CD4-positive, alpha-beta T cell treated with Interleukin-17A for 1 hour (primary cell): ENCODE measurements at regions not wholly inside any gene's neighbourhood (a gene's known extent, or its start where the extent isn't known, plus 50 kb on each side); places are given as distances from the start of the nearest gene placed in this dataset.
A peak's percentile ranks its signal among the peaks of the same experiment; 100 is the strongest.

Experiments
- DNase-seq: peaks from one replicate; pipeline ENCODE4 v3.0.0-alpha.2; 2020

DNA sequence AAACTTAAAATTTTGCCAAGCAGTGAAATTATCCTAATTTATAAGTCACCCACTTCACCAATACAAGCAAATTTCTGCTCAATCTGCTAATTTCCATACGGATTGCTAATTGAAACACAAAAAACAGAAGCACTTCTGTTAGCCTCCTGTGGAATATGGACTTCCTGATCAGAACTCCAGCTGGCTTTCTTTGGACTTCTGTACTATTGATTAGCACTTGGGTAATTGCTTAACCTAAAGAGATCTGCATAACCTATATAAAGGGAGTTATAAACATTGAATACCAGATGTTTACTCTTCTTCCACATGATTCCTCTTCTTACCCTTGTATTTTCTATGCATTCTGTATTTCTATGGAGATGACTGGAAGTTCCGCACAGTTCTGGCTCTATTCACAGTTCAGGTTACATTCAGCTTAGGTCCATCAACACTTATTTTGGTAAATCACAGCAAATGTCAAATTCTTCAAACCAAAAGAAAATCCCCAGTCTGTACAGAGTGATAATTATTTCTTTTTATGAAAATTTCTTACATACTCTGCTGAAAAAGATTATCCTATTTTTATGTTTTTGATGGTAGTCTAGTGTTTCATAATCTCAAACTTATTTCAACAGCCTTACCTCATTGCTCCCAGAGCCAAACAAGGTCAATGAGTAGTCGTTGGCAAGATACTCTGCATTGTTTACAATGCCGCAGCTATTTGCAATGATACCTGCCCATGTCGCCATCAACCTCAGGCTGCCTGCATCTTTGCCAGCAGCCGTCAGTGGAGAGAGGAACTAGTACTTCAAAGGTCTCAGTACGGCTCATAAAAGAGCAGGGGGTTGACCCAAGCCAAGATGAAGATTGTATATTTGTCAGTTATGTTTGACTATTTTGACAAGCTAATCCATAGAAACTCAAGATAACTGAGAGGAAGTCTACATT lies 225.6 kb downstream of the AHR start:
- DNase-seq: no peak

- no peak for DNase-seq
Observed at GRCh38 chr7:17524746-17525145, 226.3 kb downstream of the AHR start.

GRCh38 chr7:17526621-17527020 lies 228.2 kb downstream of the AHR start:
- DNase-seq: no peak

DNA sequence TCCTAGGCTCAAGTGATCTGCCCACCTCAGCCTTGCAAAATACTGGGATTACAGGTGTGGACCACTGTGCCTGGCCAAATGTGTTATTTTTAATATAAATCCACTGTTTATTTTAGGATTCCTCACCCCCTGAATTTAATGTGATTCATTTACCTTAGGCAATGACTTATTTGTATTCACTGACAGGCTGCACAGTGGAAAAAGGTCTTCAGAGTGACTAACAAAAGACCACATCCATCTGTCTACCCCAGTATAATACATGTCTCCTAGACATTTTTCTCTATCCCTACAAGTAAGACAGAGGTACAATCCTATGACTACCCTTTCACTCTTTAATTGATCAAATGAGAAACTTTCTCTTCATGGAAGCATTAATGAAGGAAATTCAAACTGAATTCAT lies 230.2 kb downstream of the AHR start:
- no peak for DNase-seq

GRCh38 chr7:17530244-17530643 lies 231.8 kb downstream of the AHR start:
- DNase-seq: no peak

DNA sequence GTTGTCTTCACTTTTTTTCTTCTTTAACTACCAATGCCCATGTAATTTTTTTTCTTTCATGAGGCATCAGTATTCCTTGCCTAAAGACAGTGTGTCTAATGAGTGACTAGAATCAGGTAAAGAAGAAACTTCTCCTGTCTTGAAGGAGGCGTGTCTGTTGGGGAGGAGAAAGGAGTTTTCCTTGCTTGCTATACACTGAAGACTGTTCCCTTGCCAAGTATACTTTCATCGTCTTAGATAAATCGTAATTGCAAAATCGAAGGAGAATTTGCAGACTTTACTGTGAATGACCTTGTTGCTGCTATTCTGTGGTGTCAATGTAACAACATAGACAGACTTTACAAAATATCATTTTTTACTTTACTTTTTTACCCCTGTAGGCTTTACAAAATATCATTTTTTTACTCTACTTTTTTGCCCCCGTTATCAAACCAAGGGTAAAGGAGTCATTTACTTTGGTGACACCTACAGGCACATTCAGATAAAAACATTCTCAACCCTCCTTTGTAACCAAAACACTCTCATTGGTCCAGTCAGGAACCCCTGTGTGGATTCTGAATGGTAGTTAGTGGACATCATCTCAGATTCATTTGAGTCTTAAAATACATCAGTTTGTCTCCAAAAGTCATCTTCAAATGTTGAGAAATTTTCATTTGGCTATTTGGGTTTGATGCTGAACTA lies 232.4 kb downstream of the AHR start:
- DNase-seq: peak; percentile 18

GRCh38 chr7:17532861-17533404 lies 234.5 kb downstream of the AHR start:
- DNase-seq: no peak

DNA sequence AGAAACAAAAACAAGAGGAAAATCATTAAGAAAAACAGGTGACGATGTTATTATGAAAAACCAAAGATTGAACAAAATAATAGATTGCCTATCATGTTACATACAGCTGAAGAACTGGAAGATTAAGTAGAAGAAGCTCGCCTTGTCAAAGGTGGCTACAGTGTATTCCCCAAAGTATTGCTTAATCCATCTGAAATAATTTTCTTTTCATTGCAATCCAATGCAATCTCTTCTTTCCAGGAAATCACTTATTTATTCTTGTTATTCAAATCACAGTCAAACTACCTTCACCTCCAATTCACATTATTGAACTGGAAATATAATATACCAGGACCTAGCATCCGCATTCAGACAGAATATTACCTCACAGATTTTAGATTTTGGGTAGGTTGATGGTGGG lies 235.9 kb downstream of the AHR start:
- DNase-seq: no peak

DNA sequence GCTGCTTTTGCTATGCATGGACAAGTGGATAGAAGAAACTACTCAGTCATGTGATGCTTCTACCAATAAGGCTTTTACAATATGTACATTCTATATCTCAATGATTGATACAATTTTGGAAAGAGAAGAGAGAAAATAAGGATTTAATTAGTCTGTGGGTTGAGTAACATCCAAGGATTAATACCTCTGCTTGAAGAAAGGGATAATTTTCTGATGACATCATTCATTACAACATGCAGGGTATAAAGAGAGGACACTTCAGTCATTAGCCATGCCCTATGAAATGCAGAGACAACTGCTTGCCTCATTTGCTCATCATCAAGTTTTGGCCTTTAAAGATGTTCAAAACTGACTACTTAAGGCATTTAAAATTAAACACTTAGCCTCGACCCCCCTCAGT lies 237.3 kb downstream of the AHR start:
- no peak for DNase-seq

DNA sequence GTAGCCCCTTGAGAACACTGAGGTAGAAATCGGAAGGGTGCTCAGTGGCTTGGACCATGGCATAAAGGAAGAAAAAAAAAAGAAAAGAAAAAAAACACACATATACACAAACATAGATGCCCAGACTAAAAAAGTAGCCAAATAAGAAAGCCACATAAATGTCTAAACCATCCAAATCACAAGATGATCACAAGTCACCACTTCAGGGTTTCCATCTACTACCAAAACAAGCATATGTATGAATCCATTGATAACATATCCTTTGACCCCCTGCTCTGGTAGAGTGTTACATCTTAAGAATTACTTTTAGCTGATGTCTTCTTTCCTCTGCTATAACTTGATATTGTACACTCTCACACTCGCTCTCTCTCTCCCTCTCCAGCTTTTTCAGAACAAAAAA lies 245.9 kb downstream of the AHR start:
- no peak for DNase-seq

GRCh38 chr7:17545348-17545747 lies 246.9 kb downstream of the AHR start:
- DNase-seq: no peak

DNA sequence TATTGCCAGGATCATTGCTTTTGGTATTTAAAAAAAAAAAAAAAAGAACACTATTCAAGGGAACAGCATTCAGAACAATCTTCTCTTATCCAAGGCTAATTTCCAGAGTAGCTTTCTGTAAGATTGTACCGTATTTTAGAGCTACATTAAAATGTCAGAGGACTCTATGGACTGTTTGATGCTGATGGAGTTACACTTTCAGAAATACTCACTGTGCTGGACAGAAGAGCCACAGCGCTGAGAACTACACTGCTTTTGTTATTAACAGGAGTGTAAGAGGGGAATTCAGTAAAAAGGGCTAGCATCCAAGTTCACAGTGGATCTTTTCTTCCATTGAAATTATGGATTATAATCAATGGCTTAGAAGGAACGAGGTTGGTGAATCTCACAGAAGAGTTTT lies 247.7 kb downstream of the AHR start:
- no peak for DNase-seq

GRCh38 chr7:17546592-17546991 lies 248.1 kb downstream of the AHR start:
- no peak for DNase-seq

DNA sequence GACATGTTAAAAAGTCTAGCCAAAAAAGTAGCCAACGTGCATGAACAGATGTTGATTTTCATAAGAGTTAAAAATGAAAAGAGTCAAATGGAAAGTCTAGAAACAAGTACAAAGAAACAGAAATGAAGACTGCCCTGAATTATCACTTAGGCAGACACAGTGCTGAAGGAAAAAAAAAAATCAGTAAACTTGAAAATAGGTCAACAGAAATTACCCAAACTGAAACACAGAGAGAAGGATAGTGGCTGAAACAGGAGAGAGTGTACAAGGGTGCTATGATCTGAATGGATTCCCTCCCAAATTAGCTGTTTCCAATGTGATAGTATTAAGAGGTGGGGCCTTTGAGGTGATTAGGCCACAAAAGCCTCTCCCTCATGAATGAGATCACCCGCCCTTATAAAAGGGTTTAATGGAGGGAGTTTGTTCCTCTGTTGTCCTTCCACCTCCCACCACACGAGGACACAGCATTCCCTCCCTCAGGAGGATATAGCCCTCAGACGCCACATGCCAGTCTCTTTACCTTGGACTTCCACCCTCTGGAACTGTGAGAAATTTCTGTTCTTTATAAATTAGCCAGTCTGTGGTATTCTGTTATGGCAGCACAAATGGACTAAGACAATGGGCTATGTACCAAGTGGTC lies 249.7 kb downstream of the AHR start:
- no peak for DNase-seq

DNA sequence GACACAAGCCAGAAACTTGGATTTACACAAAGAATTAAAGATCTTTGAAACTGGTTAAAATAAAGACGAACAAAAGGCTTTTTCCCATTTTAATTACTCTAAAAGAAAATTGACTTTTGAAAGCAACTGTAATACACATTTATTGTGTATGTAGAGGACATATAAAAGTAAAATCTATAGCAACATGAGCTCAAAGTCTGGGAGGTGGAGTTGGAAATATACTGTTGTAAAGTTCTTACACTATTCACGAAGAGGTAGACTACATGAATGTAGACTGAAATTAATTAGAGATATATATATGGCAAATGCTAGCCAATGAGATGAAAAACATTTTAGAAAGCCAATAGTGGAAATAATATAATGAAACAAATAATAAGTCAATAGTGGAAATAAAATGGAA lies 251.0 kb downstream of the AHR start:
- DNase-seq: no peak

DNA sequence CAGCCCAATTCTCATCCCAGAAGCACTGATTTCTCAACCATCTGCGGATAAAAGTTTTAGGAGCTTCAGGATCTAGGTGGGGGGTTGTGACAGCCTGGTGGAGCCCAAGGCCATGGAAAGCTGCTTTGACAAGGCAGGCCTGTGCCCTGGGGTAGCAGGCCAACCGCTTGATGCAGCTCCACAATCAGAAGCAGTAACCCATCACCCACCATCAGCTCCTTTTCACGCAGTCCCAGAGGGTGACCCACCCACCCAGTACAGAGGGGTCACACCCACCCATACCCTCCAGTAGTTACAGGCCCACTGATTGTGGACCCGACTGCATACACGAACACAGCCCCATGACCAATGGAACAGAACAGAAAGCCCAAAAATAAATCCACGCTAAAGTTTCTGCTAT lies 253.9 kb downstream of the AHR start:
- no peak for DNase-seq

DNA sequence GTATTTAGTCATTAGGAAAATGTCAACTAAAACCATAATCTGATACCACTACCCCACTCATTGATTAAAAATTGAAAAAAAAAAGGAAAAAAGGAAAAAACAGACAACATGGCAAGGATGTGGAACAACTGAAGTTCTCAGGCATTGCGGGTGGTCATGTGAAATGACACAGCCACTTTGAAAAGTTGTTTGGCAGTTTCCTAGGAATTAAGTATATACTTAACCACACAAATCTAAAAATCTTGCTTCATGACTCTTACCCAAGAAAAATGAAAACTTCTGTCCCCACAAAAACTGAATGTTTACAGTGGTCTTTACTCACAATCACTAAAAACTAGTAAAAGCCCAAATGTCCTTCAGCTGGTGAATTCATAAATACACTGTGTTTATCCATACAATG lies 254.5 kb downstream of the AHR start:
- no peak for DNase-seq

- DNase-seq: no peak
Observed at GRCh38 chr7:17554341-17555015, 256.0 kb downstream of the AHR start.

DNA sequence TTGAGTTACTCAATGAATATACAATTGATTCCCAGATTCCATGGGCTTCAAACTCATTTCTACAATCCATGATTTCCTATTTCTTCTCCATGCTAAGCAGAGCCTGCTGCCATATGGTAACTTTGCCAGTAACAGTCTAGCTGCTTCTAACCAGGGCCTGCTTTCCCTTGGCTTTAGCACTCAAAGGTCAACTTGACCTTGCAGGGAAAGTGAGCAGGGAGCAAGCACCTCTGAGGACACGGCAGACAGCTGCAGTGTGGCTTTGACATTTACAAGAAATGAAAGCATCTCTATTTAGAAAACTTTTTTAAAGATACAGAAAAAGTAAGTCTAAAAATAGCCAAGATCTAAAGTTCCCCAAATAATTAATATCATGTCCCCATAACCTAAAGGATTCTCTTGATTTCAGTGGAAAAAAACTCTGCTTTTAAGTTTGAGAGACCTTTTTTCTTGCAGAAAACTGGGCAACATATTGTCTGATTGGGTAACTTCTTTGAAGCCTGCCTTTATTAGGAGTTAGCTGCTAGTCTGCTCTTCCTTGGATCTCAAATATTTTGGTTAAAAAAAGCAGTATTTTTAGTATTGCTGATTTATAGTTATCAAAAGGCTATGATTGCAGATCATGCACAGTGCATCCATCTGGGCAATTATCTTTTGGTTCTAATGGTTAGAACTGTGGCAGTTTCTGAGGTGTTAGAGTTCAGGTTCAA lies 257.9 kb downstream of the AHR start:
- DNase-seq: no peak

- DNase-seq: no peak
Observed at GRCh38 chr7:17557251-17557671, 258.8 kb downstream of the AHR start.

GRCh38 chr7:17558135-17558534 lies 259.7 kb downstream of the AHR start:
- no peak for DNase-seq
